Gastroesophageal sphincter (tissue), 3 donors: ENCODE measurements at regions not wholly inside any gene's neighbourhood (a gene's known extent, or its start where the extent isn't known, plus 50 kb on each side); places are given as distances from the start of the nearest gene placed in this dataset.

Experiments used
- CTCF ChIP-seq, 4 experiments: fragments of 200-600 bp in 2 of 4; fragments of 450-650 bp in 2 of 4; sonication (generic) in 1 of 4; IDR thresholded peaks; one replicate each; pipeline ENCODE4 v1.5.1; 2017 to 2019; ENCODE audit warnings: antibody characterized with exemption in 4 of 4, mild to moderate bottlenecking in 2 of 4, moderate library complexity in 2 of 4
- POLR2AphosphoS5 ChIP-seq: sonication (generic); formaldehyde crosslinking; IDR thresholded peaks from one replicate; pipeline ENCODE4 v1.6.1; 2017; ENCODE audit warnings: antibody characterized with exemption

GRCh38 chr9:26694381-26695297, 198.0 kb downstream of the CAAP1 start:
- TF ChIP-seq CTCF (IDR thresholded peaks at IDR 0.05) (no peak), POLR2AphosphoS5 (no peak)
